ENCODE measurements at regions not wholly inside any gene's neighbourhood (a gene's known extent, or its start where the extent isn't known, plus 50 kb on each side); places are given as distances from the start of the nearest gene placed in this dataset.
A peak's percentile ranks its signal among the peaks of the same experiment; 100 is the strongest.

GRCh38 chr6:95209074-95209473, 368.3 kb upstream of the MANEA start:
- H2AK5ac ChIP-seq (ENCODE audit: low read depth, low read length), result no peak overlapping the region
- CTCF ChIA-PET, result no interaction called here
- no peaks in the 10 kb centered on the region for H3K9me1 ChIP-seq (ENCODE audit: insufficient read depth, low read length)
- no peak overlapping the region for H3K9ac ChIP-seq (ENCODE audit: low read depth, low read length)
- TF ChIP-seq MAFK (IDR thresholded peaks at IDR 0.05; ENCODE audit: low read depth, low read length) (peak; percentile 88), ELK1 (IDR thresholded peaks at IDR 0.05; ENCODE audit: borderline replicate concordance, low read depth, low read length) (no peak)
- no peak overlapping the region for H4K91ac ChIP-seq (ENCODE audit: insufficient read depth, low read depth, low read length)
- H2BK120ac ChIP-seq (ENCODE audit: low read depth, low read length), result no peak overlapping the region
- H2BK15ac ChIP-seq (ENCODE audit: low read depth, low read length), result no peak overlapping the region
- H3K79me1 ChIP-seq (ENCODE audit: low read depth in 1 of 2, low read length in 2 of 2), result no peaks in the 10 kb centered on the region
- no peak overlapping the region for H4K8ac ChIP-seq (ENCODE audit: low read depth in 2 of 2, low read length in 2 of 2)
- intact Hi-C loops (cut with micrococcal nuclease) (no loop called here), dilution Hi-C loops (cut with HindIII; ENCODE audit: low sequenced_read_pairs, unreplicated experiment) (no loop called here), in situ Hi-C loops (cut with MboI; ENCODE audit: low sequenced_read_pairs) (no loop called here)
- H2AFZ ChIP-seq (replicated peaks; ENCODE audit: low read length, poor library complexity), result no peak overlapping the region
- H3K9me3 ChIP-seq (ENCODE audit: control insufficient read depth, insufficient read depth, low read length), result no peaks in the 10 kb centered on the region
- H4K20me1 ChIP-seq (ENCODE audit: insufficient read depth, low read length), result no peaks in the 10 kb centered on the region
- no peak overlapping the region for H3K4ac ChIP-seq (ENCODE audit: low read depth, low read length)
- no CpG with 5 or more reads among the region's 3 CpGs for WGBS, 2 experiments (ENCODE audit: extremely low coverage in 2 of 2, insufficient read length in 1 of 2)
- no peak overlapping the region for H2AK9ac ChIP-seq (replicated peaks; ENCODE audit: low read depth, low read length, poor library complexity)
- H3K27me3 ChIP-seq (ENCODE audit: control insufficient read depth, insufficient read depth, low read length), result no peaks in the 10 kb centered on the region
- H3K56ac ChIP-seq (ENCODE audit: extremely low read depth, insufficient read depth, low read length), result no peak overlapping the region
- ATAC-seq (ENCODE audit: low read depth) (no peak), DNase-seq (no peak)
- H3K4me3 ChIP-seq (ENCODE audit: insufficient read depth, low read depth, low read length), result no peak overlapping the region
- no peak overlapping the region for H2BK20ac ChIP-seq (ENCODE audit: low read depth, low read length)
- no peaks in the 10 kb centered on the region for H3K36me3 ChIP-seq (ENCODE audit: control insufficient read depth, insufficient read depth, low read length)
- no peak overlapping the region for H4K5ac ChIP-seq (ENCODE audit: low read depth, low read length)
- POLR2A ChIA-PET (ENCODE audit: unreplicated experiment), result no interaction called here
- no peak overlapping the region for H3K23ac ChIP-seq (ENCODE audit: low read depth, low read length)
- H3K27ac ChIP-seq (ENCODE audit: insufficient read depth, low read length), result no peak overlapping the region
- no TSS peak for BruUV-seq (replicated peaks)
- H3K4me2 ChIP-seq (ENCODE audit: low read depth, low read length), result no peak overlapping the region
- no peaks in the 10 kb centered on the region for H3K4me1 ChIP-seq (ENCODE audit: control insufficient read depth, insufficient read depth, low read length)
- H3K14ac ChIP-seq (replicated peaks; ENCODE audit: low read depth, low read length), result no peak overlapping the region
- no peak overlapping the region for H3K18ac ChIP-seq (ENCODE audit: low read depth, low read length)
- H2BK5ac ChIP-seq (ENCODE audit: low read depth, low read length, poor library complexity, severe bottlenecking), result no peak overlapping the region

Measured in IMR-90 (cell line).